Left hindlimb (tissue), 1 donor: ENCODE measurements at regions not wholly inside any gene's neighbourhood (a gene's known extent, or its start where the extent isn't known, plus 50 kb on each side); places are given as distances from the start of the nearest gene placed in this dataset.
"Not testable (repeated sequence)": the region's sequence is repeated elsewhere in the genome, so short reads cannot be mapped to it uniquely, and the experiment has no call there.

Experiments used
- DNase-seq: peaks from one replicate; pipeline ENCODE4 v3.0.0-alpha.2; 2018

DNA sequence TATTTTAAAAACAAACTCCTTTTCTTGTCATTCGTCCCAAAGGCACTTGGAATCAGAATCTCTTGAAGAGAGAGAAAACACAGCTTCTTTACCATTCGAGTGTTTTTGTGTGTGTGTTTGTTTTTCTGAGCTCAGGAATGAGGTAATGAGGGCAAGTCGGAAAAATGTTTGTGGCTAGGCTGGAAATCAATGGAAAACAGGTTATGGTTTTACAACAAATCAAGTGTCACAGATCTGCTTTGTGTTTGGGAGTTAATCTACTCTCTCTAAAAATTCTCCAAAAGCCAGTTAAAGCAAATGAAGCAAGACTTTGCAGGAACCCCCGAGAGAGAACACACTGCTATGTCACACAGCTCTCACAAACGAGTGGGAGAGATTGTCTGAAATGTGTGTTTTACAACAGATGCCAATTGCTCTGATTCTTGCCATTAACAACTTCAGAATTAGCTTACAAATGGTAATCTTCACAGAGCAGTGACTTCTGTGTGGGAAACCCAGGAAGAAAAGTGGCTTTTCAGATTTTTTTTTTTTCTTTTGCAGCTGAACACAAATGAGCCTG is 264.1 kb downstream of the CBLL2 start:
- DNase-seq, result no peak

DNA sequence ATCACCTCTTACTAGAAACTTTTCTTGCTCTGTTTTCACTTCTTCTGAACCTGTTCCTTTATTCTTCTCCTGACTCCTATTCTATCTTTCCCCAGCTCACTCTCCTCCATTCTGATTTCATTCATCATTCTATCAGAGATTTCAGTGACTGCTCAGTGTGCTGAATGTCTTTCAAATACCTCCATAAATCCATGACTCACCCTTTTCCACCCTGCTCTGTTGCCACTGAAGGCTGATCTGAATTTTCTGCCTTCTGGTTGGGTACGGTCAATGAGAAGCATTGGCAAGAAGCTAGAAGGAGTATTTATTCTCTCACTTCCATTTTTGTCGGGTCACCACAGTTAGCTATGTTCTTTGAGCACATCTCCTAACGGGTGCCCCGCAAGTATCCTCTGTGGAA is 265.9 kb downstream of the CBLL2 start:
- DNase-seq, result no peak

GRCh38 chrX:22541926-22542325 is 269.2 kb downstream of the CBLL2 start:
- no peak for DNase-seq

- DNase-seq, result no peak
Measured at GRCh38 chrX:22542641-22543040, 269.9 kb downstream of the CBLL2 start.

DNA sequence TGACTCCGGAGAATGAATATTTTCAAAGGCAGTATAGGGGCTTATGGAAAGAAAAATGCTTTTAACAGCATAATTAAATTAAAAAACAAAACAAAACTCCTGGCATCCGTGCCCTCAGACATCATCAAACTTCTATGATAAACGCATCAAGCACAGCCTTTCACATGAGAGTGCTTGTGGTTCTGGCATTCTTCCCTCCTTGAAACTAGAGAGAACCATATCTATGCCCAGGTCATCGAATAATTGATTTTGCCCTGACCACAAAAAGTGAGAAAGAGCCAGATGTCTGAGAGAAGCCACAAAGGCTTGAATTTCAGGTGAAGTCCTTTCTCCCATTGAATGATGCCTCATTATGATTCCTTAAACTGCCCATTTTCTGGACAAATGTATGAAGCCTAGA is 286.8 kb downstream of the CBLL2 start:
- DNase-seq, result no peak

- DNase-seq, result no peak
Measured at GRCh38 chrX:22575161-22575845, 302.6 kb downstream of the CBLL2 start.

GRCh38 chrX:22577181-22577580 is 304.5 kb downstream of the CBLL2 start:
- DNase-seq, result no peak

GRCh38 chrX:22585831-22586230 is 313.1 kb downstream of the CBLL2 start:
- DNase-seq, result no peak

- DNase-seq, result no peak
Measured at GRCh38 chrX:22589845-22590244, 317.1 kb downstream of the CBLL2 start.

GRCh38 chrX:22594766-22595165 is 322.1 kb downstream of the CBLL2 start:
- DNase-seq, result no peak

DNA sequence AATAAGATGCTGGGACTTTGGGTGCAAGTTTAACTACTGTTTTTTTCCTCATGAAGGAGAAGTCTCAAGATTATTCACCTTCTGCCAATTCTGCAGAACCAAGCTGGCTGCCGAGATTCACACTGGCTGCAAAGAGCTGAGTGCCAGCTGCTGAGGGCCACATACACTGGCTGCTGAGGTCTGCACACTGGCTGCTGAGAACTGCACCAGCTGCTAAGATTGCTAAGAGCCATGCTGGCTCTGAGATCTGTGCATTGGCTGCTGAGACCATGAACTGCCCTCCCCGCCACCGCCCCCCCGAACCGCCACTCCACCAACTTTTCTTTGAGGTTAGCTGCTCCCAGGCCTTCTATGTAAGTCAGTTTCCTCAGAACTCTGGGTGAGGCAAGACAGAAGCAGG is 330.3 kb downstream of the CBLL2 start:
- DNase-seq, result peak; percentile 8

DNA sequence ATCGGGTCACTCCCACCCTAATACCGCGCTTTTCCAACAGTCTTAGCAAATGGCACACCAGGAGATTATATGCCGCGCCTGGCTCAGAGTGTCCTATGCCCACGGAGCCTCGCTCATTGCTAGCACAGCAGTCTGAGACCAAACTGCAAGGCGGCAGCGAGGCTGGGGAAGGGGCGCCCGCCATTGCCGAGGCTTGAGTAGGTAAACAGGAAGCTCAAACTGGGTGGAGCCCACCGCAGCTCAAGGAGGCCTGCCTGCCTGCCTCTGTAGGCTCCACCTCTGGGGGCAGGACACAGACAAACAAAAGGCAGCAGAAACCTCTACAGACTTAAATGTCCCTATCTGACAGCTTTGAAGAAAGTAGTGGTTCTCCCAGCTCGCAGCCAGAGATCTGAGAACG is 336.7 kb downstream of the CBLL2 start:
- DNase-seq, result not testable (repeated sequence)

GRCh38 chrX:22616867-22617266 is 344.2 kb downstream of the CBLL2 start:
- no peak for DNase-seq

- DNase-seq, result no peak
Measured at GRCh38 chrX:22627576-22627975, 354.9 kb downstream of the CBLL2 start.

DNA sequence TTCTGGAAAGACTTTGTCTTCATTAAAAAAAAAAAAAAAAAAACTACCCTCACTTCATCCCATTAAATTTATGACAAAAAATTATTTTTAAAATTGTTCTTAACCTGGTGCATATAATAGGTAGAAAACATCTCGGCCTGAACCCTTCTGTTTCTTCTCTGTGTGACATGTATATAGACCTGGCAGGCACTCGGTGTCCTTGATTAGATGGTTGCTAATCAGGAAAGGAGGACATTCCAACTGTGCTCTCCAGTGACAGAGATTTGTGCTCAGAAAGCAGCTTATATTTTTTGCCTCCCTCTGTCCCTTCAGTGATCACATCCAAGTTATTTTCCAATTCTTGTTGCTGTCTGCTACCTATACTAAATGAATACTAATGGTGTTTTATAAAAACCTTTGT is 355.6 kb downstream of the CBLL2 start:
- DNase-seq, result no peak

DNA sequence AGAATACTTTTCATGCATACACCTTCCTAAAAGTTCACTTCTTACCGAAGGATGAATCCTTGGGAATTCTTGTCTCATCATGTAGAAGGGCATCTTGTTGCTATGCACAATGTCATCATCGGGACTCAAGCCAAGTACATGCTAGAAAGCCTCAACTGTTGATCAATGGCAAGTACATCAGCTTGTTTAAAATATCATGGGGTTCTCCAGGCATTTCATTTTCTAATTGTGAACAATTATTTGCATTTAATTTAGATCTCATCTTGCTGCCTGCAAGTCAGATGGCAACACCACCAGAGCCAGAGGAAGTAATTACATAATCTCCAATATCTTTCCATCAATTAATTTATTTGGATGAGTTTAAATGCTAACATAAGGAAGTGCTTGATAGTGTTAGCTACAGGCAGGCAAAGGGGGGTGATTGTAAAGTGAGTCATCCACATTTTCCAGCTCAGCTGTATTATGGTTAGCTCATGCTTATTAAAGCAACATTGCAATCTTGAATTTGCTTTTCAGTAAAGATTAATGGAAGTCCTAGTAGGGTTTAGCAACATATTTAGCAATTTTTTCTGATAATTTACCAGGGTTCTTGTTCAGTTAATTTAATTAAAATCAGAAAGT is 356.5 kb downstream of the CBLL2 start:
- DNase-seq, result no peak

GRCh38 chrX:22634083-22634482 is 361.4 kb downstream of the CBLL2 start:
- DNase-seq, result no peak

GRCh38 chrX:22634751-22635150 is 362.0 kb downstream of the CBLL2 start:
- DNase-seq, result no peak

DNA sequence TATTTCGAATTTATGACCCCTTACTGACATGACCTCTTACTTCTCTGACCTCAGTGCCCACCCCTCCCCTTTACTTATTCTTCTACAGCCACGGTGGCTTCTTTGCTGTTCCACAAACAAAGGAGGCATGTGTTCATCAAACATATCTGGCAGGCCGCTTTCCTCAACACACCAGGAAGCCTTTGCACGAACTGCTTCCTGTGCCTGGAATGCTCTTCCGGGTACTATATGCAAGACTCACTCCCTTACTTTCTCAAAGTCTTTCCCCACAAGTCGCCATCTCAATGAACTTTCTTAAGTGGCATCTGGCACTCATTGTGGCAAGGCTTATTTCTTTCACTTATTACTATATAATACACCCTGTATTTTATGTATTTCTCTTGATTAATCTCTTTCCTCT is 351.5 kb upstream of the DDX53 start:
- DNase-seq, result no peak

GRCh38 chrX:22650691-22651090 is 349.1 kb upstream of the DDX53 start:
- no peak for DNase-seq

DNA sequence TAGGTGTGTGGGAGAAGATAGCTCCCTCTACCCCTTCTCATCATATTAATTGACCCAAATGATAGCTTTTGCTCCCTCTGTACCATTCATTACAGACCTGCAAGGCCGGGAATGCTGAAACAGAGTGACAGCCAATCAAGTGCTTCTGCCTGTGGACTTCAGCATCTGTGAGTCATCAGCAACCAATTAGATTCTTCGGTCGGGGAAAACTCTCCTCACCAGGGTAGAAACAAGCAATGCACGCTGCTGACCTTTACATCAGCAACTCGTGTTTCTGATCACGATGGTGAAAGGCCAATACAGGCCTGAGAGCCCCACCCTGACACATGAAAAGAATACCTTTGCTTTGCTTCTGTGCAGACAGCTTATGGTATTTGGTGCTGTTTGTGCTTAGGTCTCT is 347.2 kb upstream of the DDX53 start:
- DNase-seq, result no peak

DNA sequence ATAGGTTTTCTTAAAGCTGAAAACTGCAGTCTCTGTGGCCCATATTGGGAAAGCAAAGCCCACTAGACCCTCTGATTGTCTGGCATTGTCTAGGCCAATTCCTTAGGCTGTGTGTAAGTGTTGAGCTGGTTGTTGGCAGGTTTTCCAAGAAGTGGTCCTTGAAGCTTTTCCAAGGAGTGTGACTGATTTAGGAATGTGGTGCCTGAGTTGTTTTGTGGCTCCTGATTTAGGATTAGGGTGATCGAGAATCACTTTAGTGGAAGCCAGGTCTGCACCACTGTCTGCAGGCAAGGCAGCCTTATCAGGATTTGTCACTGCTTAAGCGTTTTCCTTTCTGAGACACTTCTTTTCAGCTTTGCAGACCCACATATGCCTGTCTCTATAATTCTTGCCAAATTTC is 339.0 kb upstream of the DDX53 start:
- no peak for DNase-seq

DNA sequence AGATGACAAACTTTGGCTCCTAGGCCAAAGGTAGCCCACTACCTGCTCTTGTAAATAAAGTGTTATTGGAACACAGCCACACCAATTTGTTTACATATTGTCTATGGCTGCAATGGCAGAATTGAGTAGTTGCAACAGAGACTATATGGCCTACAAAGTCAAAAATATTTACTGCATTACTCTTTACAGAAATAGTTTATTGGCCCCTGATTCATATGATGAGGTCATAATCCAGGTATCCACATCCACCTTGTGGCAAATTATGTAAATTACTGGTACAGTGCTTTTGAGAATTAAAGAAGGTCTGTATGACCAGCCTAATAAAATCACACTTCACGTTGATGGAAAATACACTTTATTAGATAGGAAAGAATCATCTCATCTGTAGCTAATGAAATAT is 337.0 kb upstream of the DDX53 start:
- DNase-seq, result no peak

DNA sequence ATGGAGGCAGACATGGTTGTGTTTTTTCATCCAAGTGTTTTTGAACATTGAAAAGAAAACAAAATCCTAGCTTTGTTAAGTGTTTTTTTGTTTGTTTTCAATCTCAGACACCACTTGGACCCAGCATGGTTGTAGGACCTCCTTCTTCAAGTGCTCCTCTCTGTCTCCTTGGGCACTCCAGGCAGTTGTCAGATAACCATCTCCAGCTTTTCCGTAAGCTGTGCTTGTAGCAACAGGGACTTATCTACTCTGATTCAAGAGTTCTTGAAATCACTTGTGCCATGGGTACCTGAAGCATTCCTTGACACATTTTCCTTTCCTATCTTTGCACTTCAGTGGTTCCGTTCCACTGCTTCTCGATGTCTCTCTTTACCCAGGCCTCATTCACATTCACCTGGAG is 334.9 kb upstream of the DDX53 start:
- no peak for DNase-seq

- no peak for DNase-seq
Measured at GRCh38 chrX:22665818-22666217, 333.9 kb upstream of the DDX53 start.
